ENCODE measurements at regions not wholly inside any gene's neighbourhood (a gene's known extent, or its start where the extent isn't known, plus 50 kb on each side); places are given as distances from the start of the nearest gene placed in this dataset.
"Not testable (repeated sequence)": the region's sequence is repeated elsewhere in the genome, so short reads cannot be mapped to it uniquely, and the experiment has no call there.

DNA sequence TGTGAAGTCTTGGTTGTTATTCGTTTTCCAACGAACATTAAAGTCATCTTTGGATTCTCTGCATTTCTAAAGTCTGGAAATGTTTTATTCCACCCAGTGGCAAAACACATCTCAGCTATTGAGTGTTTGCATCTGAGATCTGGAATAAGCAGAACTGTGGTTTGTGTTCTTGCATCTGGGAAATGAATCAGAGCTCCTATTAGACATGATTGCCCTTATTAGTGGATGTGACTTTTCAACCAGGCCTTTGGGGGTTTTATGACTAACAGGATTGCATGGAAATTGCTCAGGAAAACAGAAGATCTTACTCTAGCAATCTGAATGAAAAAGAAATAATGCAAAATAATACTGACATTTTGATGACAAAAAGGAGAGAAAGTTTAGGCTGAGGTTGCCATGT is 488.8 kb downstream of the IRS2 start:
- in situ Hi-C loops (cut with MboI; ENCODE audit: low sequenced_read_pairs): no loop called here

- in situ Hi-C loops (cut with MboI; ENCODE audit: low sequenced_read_pairs): no loop called here
These were observed 493.2 kb downstream of the IRS2 start for GRCh38 chr13:109293166-109293565.

- in situ Hi-C loops (cut with MboI; ENCODE audit: low sequenced_read_pairs): no loop called here
These were observed 498.2 kb downstream of the IRS2 start for GRCh38 chr13:109288151-109288709.

- in situ Hi-C loops (cut with MboI; ENCODE audit: low sequenced_read_pairs): no loop called here
These were observed 498.8 kb downstream of the IRS2 start for GRCh38 chr13:109287553-109287952.

DNA sequence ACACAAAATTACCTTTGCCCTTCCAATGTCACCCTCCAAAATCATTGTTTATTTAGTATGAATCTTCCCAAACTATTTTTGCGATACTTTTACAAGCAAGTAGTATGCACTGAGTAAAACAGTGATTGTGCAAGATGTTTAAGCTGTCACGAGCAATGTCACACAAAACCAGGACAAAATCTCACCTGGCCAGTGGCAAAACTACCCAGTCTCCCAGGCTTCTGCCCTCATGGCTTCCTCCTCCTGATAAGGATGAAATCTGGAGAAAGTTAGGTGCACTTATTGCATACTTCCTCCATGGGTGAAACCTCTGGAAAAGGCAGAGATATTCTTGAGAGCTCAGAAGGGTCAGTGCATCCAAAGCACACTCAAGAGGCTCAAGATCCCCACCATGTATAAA is 500.8 kb downstream of the IRS2 start:
- in situ Hi-C loops (cut with MboI; ENCODE audit: low sequenced_read_pairs): no loop called here

DNA sequence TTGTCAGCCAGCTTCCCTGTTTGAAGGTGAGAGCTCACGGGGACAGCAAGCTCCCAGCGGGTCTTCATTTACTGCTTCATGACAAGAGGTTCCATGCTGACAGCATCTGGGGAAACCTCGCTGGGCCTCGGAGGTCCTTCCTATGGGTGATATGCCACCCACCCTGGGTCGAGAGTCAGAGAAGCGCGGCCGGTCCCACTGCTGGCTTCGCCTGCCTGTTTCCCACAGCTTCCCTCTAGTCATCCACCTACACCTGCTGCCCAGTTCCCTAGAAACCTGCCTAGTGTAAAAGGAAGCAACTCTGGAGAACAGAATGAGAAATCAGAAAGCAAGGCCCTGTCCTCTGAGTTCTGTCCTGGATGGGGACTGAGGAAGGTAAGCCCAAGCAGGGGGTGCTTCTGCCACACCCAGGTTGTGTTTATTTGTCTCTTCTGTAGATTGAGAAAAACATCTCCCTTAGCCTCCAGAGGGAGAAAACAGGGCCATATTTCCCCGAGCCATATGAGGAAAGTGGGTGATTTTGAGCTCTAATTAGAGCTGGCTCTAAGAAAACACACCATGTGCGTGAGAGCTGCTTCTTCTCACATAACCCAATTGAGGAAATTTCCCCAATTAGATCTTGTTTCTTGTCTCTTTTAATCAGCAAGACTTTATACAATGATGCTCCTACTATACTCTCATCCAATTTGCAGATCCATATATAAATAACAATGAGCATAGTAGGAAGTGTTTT is 504.3 kb downstream of the IRS2 start:
- in situ Hi-C loops (cut with MboI; ENCODE audit: low sequenced_read_pairs): no loop called here

- in situ Hi-C loops (cut with MboI; ENCODE audit: low sequenced_read_pairs): no loop called here
These were observed 505.1 kb downstream of the IRS2 start for GRCh38 chr13:109281017-109281902.

DNA sequence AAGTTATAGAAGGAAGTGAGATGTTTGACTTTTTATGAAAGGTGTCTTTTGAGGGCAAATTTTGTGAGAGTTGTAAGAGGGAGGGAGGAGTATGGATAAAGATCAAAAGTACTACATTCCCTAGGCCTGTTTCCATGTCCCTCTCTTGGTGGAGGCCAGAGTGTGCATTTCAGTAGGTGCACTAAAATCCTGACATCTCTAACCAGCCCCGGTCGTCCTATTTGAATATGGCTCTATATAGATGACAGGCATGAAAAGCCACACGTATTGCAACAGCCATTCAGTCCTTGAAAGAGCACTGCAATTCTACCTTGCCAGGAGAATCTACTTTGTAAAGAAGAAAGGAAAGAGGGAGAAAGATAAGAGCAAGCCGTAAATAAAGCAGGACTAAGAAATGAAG is 510.1 kb downstream of the IRS2 start:
- in situ Hi-C loops (cut with MboI; ENCODE audit: low sequenced_read_pairs): no loop called here

DNA sequence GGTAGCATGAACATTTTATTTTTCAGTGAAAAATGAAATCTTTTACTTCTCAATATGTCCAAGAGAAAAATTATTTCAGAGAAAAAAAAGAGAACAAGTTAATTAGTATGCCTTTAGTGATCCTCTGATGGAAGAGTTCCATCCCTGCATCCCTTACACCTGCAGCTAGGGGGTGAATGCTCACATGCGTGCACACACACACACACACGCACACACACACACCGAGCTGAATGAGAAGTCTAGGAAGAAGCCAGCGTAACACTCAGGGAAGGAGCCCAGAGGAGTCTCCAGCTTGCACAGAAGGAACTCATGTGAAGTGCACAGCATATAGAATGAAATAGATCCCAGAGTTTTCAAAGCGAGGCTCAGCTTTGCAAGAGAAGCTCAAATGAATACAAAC is 510.5 kb downstream of the IRS2 start:
- in situ Hi-C loops (cut with MboI; ENCODE audit: low sequenced_read_pairs): no loop called here

DNA sequence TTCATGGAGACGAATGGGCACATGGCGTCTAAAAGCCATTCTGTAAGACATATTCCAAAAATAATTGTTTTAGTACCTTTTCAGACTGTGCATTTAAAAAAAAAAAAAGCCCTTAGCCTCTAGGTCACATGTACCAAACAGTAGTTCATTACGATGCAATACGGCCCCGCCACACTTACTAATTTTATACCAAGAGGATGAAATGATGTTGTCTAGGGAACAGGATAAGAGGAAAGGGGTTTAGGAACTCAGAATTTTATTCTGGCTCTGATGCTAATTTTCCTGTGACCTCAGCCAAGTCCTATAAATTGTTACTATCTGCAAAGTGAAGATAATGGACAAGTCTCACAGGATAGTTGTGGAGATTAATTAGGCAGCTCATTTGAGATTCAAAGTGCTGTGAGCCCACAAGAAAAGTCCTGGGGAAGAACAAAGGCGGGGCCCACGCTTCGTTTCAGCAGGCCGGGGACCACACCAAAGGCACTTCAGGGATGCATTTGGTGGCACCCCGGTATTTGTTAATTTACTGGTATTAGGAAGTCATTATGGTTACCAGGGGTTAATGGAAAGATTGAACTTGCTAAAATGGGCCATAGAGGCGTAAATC is 511.1 kb downstream of the IRS2 start:
- in situ Hi-C loops (cut with MboI; ENCODE audit: low sequenced_read_pairs): no loop called here

DNA sequence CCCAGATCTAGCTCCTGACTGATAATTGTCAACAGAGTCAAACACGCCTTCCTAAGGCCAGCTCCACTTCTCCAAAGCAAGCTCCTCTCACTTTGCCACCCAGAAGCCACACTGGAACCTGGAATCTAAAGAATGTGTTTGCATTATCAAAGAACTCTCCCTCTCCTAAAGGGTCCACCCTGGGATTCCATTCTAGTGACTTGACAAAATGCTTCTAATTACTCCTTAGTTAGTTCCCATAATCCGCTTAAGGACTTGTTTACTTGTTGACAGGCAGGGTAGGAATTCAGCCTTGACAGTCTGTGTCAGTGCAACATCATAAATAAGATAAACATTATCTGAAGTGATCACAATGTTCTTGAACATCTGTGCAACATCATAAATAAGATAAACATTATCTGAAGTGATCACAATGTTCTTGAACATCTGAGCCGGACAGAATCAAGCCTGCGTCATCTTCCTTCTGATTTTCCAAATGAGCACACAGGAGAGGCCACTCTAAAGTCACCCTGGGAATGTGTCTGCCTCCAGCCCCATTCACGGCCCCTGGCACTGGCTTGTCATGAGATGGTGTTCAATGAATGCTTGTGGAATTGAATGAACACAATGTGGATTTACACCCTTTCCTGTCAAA is 512.1 kb downstream of the IRS2 start:
- in situ Hi-C loops (cut with MboI; ENCODE audit: low sequenced_read_pairs): no loop called here

- in situ Hi-C loops (cut with MboI; ENCODE audit: low sequenced_read_pairs): no loop called here
These were observed 513.0 kb downstream of the IRS2 start for GRCh38 chr13:109273326-109273751.

DNA sequence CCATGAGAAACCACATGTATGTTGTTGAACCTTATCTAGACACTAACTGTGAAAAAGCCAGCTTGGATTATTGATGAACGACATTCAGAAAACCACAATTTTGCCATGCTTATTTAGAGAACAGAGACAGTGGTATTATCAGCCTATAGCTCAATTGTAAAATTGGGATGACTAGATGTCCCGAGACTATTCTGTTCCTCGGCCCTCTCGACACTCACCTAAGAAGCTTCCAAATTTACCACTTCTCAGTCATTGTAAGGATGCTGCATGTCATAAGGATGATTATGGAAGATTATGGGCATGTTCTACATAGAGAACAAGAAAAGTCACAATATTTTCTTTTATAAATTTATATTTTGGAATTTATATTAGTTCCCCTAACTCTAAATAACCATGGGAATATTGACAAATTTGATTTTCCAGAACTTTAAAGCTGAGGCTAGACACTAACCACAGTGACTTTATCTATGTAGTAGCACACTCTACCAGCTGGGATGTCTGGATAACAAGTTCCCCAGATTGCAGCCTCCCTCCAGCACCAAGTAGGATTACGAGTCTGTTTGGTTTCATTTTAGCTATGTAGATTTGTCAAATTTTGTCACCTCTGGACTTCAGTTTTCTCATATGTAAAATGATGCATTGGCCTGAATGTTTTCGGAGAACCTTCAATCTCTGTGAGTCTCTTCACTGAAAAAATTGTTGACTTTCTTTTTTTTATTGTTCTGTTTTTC is 513.6 kb downstream of the IRS2 start:
- in situ Hi-C loops (cut with MboI; ENCODE audit: low sequenced_read_pairs): no loop called here

DNA sequence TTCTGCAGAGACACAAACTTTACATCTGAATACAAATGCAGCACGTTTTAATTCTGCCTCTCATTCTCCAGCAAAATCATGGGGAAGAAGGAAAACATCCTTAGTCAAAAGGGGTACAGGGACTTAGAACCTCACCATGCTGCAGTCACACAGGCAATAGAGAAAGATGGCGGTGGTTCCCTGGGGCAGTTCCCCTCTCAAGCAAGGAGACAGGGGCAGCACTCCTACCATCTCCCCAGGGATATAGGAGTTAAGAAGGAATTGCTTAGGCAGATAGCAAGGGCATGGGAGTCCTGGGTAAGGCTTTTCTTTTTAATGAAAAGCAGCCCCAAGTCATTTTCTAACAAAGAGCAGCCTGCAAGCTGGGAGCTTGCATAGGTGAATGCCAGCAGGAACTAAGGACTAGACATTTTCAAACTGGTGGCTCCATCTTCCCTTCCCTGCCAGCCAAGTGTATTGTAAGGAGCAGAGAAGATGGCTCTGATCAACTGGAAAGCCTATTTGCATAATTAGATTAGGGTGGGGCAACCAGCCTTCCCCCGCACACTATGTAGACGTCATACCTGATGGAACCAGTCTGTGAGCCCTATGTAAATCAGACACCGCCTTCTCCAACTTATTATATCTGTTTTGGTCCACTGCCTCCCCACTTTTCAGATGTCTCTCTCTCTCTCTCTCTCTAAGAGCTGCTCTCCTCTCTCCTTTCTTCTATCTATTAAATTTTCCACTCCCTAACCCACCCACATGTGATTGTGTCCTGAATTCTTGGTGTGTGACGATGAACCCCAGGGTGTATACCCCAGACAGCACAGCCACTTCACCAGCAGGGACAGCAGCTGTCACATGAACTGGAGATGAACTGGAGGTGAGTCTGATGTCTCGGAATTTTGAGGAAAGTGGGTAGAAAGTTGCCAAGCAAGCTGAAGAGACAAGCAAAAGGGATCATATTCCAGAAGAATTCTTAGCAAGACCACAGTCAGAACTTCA is 514.5 kb downstream of the IRS2 start:
- in situ Hi-C loops (cut with MboI; ENCODE audit: low sequenced_read_pairs): no loop called here

GRCh38 chr13:109271061-109271460 is 515.3 kb downstream of the IRS2 start:
- in situ Hi-C loops (cut with MboI; ENCODE audit: low sequenced_read_pairs): no loop called here

GRCh38 chr13:109269381-109269780 is 517.0 kb downstream of the IRS2 start:
- in situ Hi-C loops (cut with MboI; ENCODE audit: low sequenced_read_pairs): not testable (repeated sequence)

DNA sequence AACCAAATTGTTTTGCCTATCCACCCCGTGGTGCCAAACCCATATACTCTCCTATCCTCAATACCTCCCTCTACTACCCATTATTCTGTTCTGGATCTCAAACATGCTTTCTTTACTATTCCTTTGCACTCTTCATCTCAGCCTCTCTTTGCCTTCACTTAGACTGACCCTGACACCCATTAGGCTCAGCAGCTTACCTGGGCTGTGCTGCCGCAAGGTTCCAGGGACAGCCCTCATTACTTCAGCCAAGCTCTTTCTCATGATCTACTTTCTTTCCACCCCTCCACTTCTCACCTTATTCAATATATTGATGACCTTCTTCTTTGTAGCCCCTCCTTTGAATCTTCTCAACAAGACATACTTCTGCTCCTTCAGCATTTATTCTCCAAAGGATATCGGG is 517.9 kb downstream of the IRS2 start:
- in situ Hi-C loops (cut with MboI; ENCODE audit: low sequenced_read_pairs): not testable (repeated sequence)

- in situ Hi-C loops (cut with MboI; ENCODE audit: low sequenced_read_pairs): not testable (repeated sequence)
These were observed 519.0 kb downstream of the IRS2 start for GRCh38 chr13:109267400-109267799.

GRCh38 chr13:109265438-109265742 is 521.0 kb downstream of the IRS2 start:
- in situ Hi-C loops (cut with MboI; ENCODE audit: low sequenced_read_pairs): not testable (repeated sequence)

Measured in HL-60/S4 (cell line).